GM10266 (cell line): ENCODE measurements at regions not wholly inside any gene's neighbourhood (a gene's known extent, or its start where the extent isn't known, plus 50 kb on each side); places are given as distances from the start of the nearest gene placed in this dataset.

Experiments
- DNase-seq: peaks from one replicate; pipeline ENCODE4 v3.0.0; 2012; ENCODE audit errors: extremely low spot score
- CTCF ChIP-seq: IDR thresholded peaks from 2 replicates; pipeline ENCODE4 v1.5.1; 2012; ENCODE audit warnings: mild to moderate bottlenecking, low read depth; ENCODE audit not compliant: control insufficient read depth, insufficient read depth; ENCODE audit errors: missing control alignments

- TF ChIP-seq CTCF: no peak
- no peak for DNase-seq
Observed at GRCh38 chr2:176699644-176700043, 430.4 kb downstream of the MTX2 start.

- TF ChIP-seq CTCF: no peak
Observed at GRCh38 chr2:176702131-176702530, 432.9 kb downstream of the MTX2 start.

GRCh38 chr2:176704282-176704858 lies 435.1 kb downstream of the MTX2 start:
- no peak for DNase-seq
- TF ChIP-seq CTCF: no peak

More at GRCh38 chr2:176702131-176702530, 432.9 kb downstream of the MTX2 start:
- no peak for DNase-seq

GRCh38 chr2:176709149-176709951 lies 440.1 kb downstream of the MTX2 start:
- no peak for TF ChIP-seq CTCF

GRCh38 chr2:176709991-176710390 lies 440.7 kb downstream of the MTX2 start:
- TF ChIP-seq CTCF: no peak
- no peak for DNase-seq

More at GRCh38 chr2:176709149-176709951, 440.1 kb downstream of the MTX2 start:
- no peak for DNase-seq

- no peak for TF ChIP-seq CTCF
- no peak for DNase-seq
Observed at GRCh38 chr2:176710657-176711186, 441.5 kb downstream of the MTX2 start.
